OCI-LY3 (cell line): ENCODE measurements at regions not wholly inside any gene's neighbourhood (a gene's known extent, or its start where the extent isn't known, plus 50 kb on each side); places are given as distances from the start of the nearest gene placed in this dataset.

ENCODE experiments used
- H2AFZ ChIP-seq: fragments of 200-600, 300-600 bp; shearing (Covaris generic); 2 replicates; pipeline ENCODE4 v1.6.0; 2014; ENCODE audit warnings: antibody characterized with exemption, low read depth, low read length
- H3K27ac ChIP-seq: fragments of 200-600, 300-600 bp; sonication (generic); 2 replicates; pipeline ENCODE4 v1.5.1; 2014; ENCODE audit warnings: mild to moderate bottlenecking, low read length, moderate library complexity, mixed read lengths
- H3K27me3 ChIP-seq: fragments of 200-600, 300-600 bp; sonication (generic); 2 replicates; pipeline ENCODE4 v1.6.1; 2014; ENCODE audit warnings: low read depth, low read length, mixed read lengths
- H3K36me3 ChIP-seq: fragments of 200-600, 300-600 bp; sonication (generic); replicated peaks from 2 replicates; pipeline ENCODE3; 2014; ENCODE audit warnings: low read depth, low read length, mixed read lengths
- H3K4me1 ChIP-seq: fragments of 300-600, 200-600 bp; sonication (generic); 2 replicates; pipeline ENCODE4 v1.6.1; 2014; ENCODE audit warnings: low read length, mixed read lengths
- H3K4me2 ChIP-seq: fragments of 200-600, 300-600 bp; sonication (generic); 2 replicates; pipeline ENCODE4 v1.6.1; 2014; ENCODE audit warnings: low read length, mixed read lengths
- H3K4me3 ChIP-seq: fragments of 300-600, 200-600 bp; sonication (generic); 2 replicates; pipeline ENCODE4 v1.5.1; 2014; ENCODE audit warnings: antibody characterized with exemption, mild to moderate bottlenecking, low read length, moderate library complexity
- H3K79me2 ChIP-seq: fragments of 300-600, 200-600 bp; shearing (Covaris generic); 2 replicates; pipeline ENCODE4 v1.6.1; 2014; ENCODE audit warnings: mild to moderate bottlenecking, low read length, mixed read lengths
- H3K9ac ChIP-seq: fragments of 300-600, 200-600 bp; shearing (Covaris generic); 2 replicates; pipeline ENCODE4 v1.6.0; 2014; ENCODE audit warnings: mild to moderate bottlenecking, low read length, moderate library complexity
- H3K9me3 ChIP-seq: fragments of 200-600, 300-600 bp; shearing (Covaris generic); 2 replicates; pipeline ENCODE4 v1.6.1; 2014; ENCODE audit warnings: low read length, mixed read lengths; ENCODE audit not compliant: insufficient read depth
- H4K20me1 ChIP-seq: fragments of 200-600, 300-600 bp; sonication (generic); 2 replicates; pipeline ENCODE4 v1.6.1; 2016; ENCODE audit warnings: low read length, mixed read lengths; ENCODE audit not compliant: insufficient read depth
- EZH2phosphoT487 ChIP-seq: fragments of 200-600 bp; shearing (Covaris generic); IDR thresholded peaks from 2 replicates; pipeline ENCODE4 v1.6.1; 2018; ENCODE audit warnings: antibody characterized with exemption, mixed run types, low read depth
- TF ChIP-seq, protein P1 (sequence below): fragments of 200-600, 300-600 bp; sonication (generic); IDR thresholded peaks from 2 replicates; pipeline ENCODE4 v1.5.1; 2014; ENCODE audit warnings: antibody characterized with exemption, low read length, low read depth

DNA sequence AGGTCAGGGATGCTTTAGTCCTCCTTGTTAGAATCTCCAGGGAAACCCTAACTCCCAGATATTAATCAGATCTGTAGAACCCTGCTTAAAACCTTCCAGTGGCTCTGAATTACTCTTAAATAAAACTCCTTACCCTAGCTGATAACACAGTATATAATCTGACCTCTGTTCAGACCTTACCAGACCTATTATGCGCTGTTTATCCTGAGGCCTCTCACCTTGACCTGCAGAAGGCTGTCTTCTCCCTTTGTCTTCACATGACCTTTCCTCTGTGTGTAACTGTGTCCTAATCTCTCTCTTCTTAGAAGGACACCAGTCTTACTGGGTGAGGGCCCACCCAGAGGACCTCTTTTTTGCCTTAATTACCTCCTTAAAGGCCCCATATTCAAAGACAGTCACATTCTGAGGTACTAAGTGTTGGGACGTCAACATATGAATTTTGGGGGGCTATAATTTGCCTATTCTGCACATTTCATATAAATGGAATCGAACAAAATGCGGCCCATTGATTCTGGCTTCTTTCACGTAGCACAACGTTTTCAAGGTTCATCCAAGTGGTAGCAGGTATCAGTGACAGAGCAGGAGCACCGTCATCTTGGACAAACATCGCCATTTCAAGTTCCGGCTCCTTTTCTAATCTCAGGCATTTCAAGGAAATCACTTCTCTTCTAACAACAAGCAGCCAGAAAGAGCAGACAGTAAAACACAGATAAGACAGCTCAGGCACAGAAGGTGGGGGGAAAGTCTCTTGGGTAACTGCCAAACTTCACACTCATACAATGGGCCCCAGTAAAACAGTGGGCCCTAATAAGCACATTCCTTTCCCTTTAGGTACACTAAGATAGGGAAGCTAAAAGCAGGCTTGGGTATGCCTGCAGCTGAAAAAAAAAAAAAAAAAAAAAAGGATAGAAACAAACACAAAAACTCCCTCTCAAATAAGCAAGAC, 200.2 kb upstream of the NUDT4 start:
- TF ChIP-seq EZH2phosphoT487, result no peak
- TF ChIP-seq, protein P1, sequence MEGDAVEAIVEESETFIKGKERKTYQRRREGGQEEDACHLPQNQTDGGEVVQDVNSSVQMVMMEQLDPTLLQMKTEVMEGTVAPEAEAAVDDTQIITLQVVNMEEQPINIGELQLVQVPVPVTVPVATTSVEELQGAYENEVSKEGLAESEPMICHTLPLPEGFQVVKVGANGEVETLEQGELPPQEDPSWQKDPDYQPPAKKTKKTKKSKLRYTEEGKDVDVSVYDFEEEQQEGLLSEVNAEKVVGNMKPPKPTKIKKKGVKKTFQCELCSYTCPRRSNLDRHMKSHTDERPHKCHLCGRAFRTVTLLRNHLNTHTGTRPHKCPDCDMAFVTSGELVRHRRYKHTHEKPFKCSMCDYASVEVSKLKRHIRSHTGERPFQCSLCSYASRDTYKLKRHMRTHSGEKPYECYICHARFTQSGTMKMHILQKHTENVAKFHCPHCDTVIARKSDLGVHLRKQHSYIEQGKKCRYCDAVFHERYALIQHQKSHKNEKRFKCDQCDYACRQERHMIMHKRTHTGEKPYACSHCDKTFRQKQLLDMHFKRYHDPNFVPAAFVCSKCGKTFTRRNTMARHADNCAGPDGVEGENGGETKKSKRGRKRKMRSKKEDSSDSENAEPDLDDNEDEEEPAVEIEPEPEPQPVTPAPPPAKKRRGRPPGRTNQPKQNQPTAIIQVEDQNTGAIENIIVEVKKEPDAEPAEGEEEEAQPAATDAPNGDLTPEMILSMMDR, result no peak
- H3K27me3 ChIP-seq, result peaks cover 27% of the 10 kb centered on the region
- no peak overlapping the region for H3K27ac ChIP-seq
- no peaks in the 10 kb centered on the region for H4K20me1 ChIP-seq
- H3K79me2 ChIP-seq, result no peaks in the 10 kb centered on the region
- no peaks in the 10 kb centered on the region for H3K36me3 ChIP-seq
- H3K4me2 ChIP-seq, result no peak overlapping the region
- no peak overlapping the region for H2AFZ ChIP-seq
- H3K4me1 ChIP-seq, result peaks cover 36% of the 10 kb centered on the region
- H3K4me3 ChIP-seq, result no peak overlapping the region
- peaks cover 8% of the 10 kb centered on the region; the same call in 1 of the 2 replicates for H3K9me3 ChIP-seq
- H3K9ac ChIP-seq, result no peak overlapping the region

DNA sequence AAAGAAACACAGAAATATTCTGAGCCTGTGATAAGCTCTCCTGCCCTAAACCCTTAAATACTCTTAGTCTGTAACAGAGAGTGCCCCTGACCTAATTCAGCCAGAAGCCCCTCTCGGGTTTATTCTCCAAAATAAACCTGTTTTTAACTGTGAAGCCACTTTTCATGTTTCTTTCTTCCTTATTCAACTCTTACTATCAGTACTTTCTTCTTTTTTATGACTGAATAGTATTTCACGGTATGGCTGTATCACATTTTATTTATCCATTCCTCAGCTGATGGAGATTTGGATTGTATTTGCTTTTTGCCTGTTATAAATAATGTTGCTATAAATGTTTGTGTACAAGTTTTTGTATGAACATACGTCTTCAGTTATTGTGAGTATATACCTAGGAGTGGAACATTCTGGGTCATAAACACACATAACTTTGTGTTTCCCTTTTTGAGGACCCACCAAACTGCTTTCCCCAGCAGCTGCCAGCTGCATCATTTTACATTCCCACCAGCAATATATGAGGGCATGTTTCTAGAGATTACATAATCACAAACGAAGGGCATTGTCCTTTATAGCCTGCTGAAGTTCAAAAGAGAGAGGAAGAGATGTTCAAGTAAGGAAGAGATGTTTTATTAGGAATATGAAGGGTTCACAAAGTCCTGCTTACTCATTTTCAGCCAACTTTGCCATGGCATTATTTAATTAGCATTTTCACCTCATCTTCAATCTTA, 199.4 kb upstream of the NUDT4 start:
- H3K4me3 ChIP-seq, result no peak overlapping the region
- H3K4me1 ChIP-seq, result peaks cover 28% of the 10 kb centered on the region
- H2AFZ ChIP-seq, result no peak overlapping the region
- no peak overlapping the region for H3K4me2 ChIP-seq
- H3K27ac ChIP-seq, result no peak overlapping the region
- TF ChIP-seq EZH2phosphoT487, result no peak
- TF ChIP-seq, protein P1, result no peak
- no peak overlapping the region for H3K9ac ChIP-seq
- no peaks in the 10 kb centered on the region for H3K79me2 ChIP-seq
- H3K27me3 ChIP-seq, result peaks cover 23% of the 10 kb centered on the region
- H3K36me3 ChIP-seq, result no peaks in the 10 kb centered on the region
- peaks cover 8% of the 10 kb centered on the region; the same call in 1 of the 2 replicates for H3K9me3 ChIP-seq
- H4K20me1 ChIP-seq, result no peaks in the 10 kb centered on the region

DNA sequence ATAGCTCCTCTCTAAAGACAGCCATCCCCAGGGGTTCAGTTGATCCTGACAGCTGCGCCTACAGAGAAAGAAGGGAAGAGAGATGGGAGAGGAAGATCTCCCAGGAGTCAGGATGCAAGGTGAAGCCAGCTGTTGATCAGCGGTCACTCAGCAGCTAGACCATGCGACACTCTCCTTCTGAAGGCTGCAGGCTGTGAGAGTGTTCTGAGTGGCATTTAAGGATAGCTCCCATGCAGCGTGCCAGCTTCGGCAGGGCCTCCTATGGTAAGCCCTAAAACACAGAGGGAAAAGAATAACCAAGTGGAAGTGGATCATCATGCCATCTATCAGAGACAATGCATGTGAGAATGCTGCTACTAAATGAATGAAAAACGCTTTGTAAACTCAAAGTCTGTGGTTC, 197.9 kb upstream of the NUDT4 start:
- Histone ChIP-seq H3K4me1 (peaks cover 29% of the 10 kb centered on the region), H3K27me3 (peaks cover 19% of the 10 kb centered on the region), H3K9ac (no peak overlapping the region), H2AFZ (no peak overlapping the region), H3K79me2 (no peaks in the 10 kb centered on the region), H3K4me2 (no peak overlapping the region), H3K36me3 (no peaks in the 10 kb centered on the region), H3K27ac (no peak overlapping the region), H3K4me3 (no peak overlapping the region), H3K9me3 (peaks cover 8% of the 10 kb centered on the region; the same call in 1 of the 2 replicates), H4K20me1 (no peaks in the 10 kb centered on the region)
- TF ChIP-seq, protein P1, result no peak
- no peak for TF ChIP-seq EZH2phosphoT487

DNA sequence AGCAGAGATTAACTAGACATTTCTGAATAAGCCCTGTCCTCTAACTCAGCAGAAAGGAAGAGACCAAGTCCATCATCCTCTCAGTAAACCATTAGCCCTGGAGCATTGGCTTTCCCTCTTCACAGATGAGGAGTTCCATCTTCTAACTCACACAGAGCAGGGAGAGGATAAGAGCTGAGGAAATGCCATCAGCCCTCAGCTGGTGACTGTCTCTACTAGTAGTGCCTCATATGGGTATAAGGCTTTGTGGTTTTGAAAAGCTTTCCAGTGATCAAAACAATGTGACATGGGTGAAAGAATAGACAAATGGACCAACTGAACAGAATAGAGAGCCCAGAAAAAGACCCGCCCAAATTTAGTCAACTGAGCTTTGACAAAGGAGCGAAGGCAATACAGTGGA, 197.2 kb upstream of the NUDT4 start:
- TF ChIP-seq, protein P1, result no peak
- no peak for TF ChIP-seq EZH2phosphoT487
- Histone ChIP-seq H3K9me3 (peaks cover 8% of the 10 kb centered on the region; the same call in 1 of the 2 replicates), H3K79me2 (no peaks in the 10 kb centered on the region), H3K4me2 (no peak overlapping the region), H3K27ac (no peak overlapping the region), H4K20me1 (no peaks in the 10 kb centered on the region), H3K36me3 (no peaks in the 10 kb centered on the region), H3K9ac (no peak overlapping the region), H3K4me3 (no peak overlapping the region), H3K4me1 (peaks cover 27% of the 10 kb centered on the region), H3K27me3 (peaks cover 19% of the 10 kb centered on the region), H2AFZ (no peak overlapping the region)
